ENCODE measurements at regions not wholly inside any gene's neighbourhood (a gene's known extent, or its start where the extent isn't known, plus 50 kb on each side); places are given as distances from the start of the nearest gene placed in this dataset.

DNA sequence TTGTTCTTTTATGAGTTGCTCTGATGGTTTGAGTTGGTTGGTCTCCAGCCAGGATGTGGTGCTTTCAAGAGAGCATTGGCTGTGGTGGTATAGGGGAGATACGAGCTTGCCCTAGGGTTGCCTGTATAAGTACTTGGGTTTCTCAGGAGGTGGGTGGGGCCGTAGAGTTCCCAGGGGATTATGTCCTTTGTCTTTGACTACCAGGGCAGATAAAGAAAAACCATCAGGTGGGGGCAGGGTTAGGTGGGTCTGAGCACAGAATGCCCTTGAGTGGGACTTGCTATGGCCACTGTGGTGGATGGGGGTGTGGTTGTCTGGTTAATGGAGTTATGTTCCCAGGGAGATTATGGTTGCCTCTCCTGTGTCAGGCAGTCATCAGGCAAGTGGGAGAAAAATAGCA is 247.9 kb upstream of the HAND2 start:
- H2BK5ac ChIP-seq (ENCODE audit: insufficient read length, low read length), result no peak overlapping the region
- peak overlapping the region in 1 of 3 experiments; percentile 33; a peak in 1 of 7 replicates for H3K27ac Mint-ChIP-seq
- H3K9ac ChIP-seq (ENCODE audit: extremely low read depth, insufficient read length, low read length), result no peak overlapping the region
- H3K27me3 Mint-ChIP-seq (ENCODE audit: low read depth), result peaks cover 11% of the 10 kb centered on the region
- H3T11ph ChIP-seq (ENCODE audit: low read length), result no peak overlapping the region
- H3K36me3 Mint-ChIP-seq (ENCODE audit: insufficient read depth in 1 of 3, low read depth in 3 of 3), result peaks cover 0 to 14% (median 2%) of the 10 kb centered on the region in 3 experiments; a peak in 4 of 7 replicates
- H3K27me3 ChIP-seq (ENCODE audit: insufficient read depth, low read length), result no peaks in the 10 kb centered on the region
- no peak overlapping the region for H3K56ac ChIP-seq (ENCODE audit: insufficient read length, low read depth, low read length)
- H3K23ac ChIP-seq (ENCODE audit: insufficient read length, low read depth, low read length), result no peak overlapping the region
- H2BK20ac ChIP-seq (ENCODE audit: low read depth, low read length, poor library complexity, severe bottlenecking), result no peak overlapping the region
- no peaks in the 10 kb centered on the region for H3K79me1 ChIP-seq (ENCODE audit: insufficient read depth, low read depth, low read length, poor library complexity, severe bottlenecking)
- no peak overlapping the region for H4K8ac ChIP-seq (replicated peaks; ENCODE audit: insufficient read length, low read depth, low read length)
- no peaks in the 10 kb centered on the region for H4K20me1 ChIP-seq (ENCODE audit: control insufficient read depth, insufficient read depth, insufficient read length)
- no peak overlapping the region for H3K4me3 Mint-ChIP-seq
- H3K4me2 ChIP-seq (ENCODE audit: insufficient read depth, insufficient read length, low read length), result no peak overlapping the region
- H3K4me1 Mint-ChIP-seq, result peaks cover 19% of the 10 kb centered on the region in 2 experiments
- no peak overlapping the region for H2BK15ac ChIP-seq (ENCODE audit: low read depth, low read length)
- H4K5ac ChIP-seq (ENCODE audit: insufficient read length, low read depth, low read length), result no peak overlapping the region
- WGBS (ENCODE audit: extremely low coverage, insufficient read length, low lambda C conversion rate), result no CpG with 5 or more reads among the region's 2 CpGs
- no peaks in the 10 kb centered on the region; the same call in 1 of the 2 replicates for H3K4me1 ChIP-seq (ENCODE audit: insufficient read depth, low read length)
- H2AK5ac ChIP-seq (ENCODE audit: insufficient read length, low read length), result no peak overlapping the region
- TF ChIP-seq, protein P1, sequence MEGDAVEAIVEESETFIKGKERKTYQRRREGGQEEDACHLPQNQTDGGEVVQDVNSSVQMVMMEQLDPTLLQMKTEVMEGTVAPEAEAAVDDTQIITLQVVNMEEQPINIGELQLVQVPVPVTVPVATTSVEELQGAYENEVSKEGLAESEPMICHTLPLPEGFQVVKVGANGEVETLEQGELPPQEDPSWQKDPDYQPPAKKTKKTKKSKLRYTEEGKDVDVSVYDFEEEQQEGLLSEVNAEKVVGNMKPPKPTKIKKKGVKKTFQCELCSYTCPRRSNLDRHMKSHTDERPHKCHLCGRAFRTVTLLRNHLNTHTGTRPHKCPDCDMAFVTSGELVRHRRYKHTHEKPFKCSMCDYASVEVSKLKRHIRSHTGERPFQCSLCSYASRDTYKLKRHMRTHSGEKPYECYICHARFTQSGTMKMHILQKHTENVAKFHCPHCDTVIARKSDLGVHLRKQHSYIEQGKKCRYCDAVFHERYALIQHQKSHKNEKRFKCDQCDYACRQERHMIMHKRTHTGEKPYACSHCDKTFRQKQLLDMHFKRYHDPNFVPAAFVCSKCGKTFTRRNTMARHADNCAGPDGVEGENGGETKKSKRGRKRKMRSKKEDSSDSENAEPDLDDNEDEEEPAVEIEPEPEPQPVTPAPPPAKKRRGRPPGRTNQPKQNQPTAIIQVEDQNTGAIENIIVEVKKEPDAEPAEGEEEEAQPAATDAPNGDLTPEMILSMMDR (conservative IDR thresholded peaks at IDR 0.05), result no peak
- H3K79me2 ChIP-seq (ENCODE audit: insufficient read depth, low read length), result no peaks in the 10 kb centered on the region
- H2BK120ac ChIP-seq (ENCODE audit: low read depth, low read length, poor library complexity, severe bottlenecking), result no peak overlapping the region
- no peak overlapping the region for H2AFZ ChIP-seq (ENCODE audit: low read length)
- no peaks in the 10 kb centered on the region for H3K9me3 ChIP-seq (ENCODE audit: control insufficient read depth, low read depth, low read length)
- H3K27ac ChIP-seq (ENCODE audit: insufficient read length, low read depth, low read length), result no peak overlapping the region
- H3K9me3 Mint-ChIP-seq, result peaks cover 10 to 19% of the 10 kb centered on the region in 2 experiments
- no peak overlapping the region for H3K18ac ChIP-seq (ENCODE audit: insufficient read length, low read depth, low read length)
- no peak for DNase-seq
- no peaks in the 10 kb centered on the region for H3K23me2 ChIP-seq (ENCODE audit: insufficient read length, low read depth, low read length, poor library complexity, severe bottlenecking)
- H4K91ac ChIP-seq (ENCODE audit: insufficient read length, low read depth, low read length), result no peak overlapping the region
- no peak overlapping the region for H2BK12ac ChIP-seq (ENCODE audit: insufficient read length, low read depth, low read length)
- no peak overlapping the region for H3K14ac ChIP-seq (ENCODE audit: insufficient read depth, low read length)
- no peak overlapping the region for H3K4ac ChIP-seq (ENCODE audit: low read depth, low read length)
